ENCODE measurements at regions not wholly inside any gene's neighbourhood (a gene's known extent, or its start where the extent isn't known, plus 50 kb on each side); places are given as distances from the start of the nearest gene placed in this dataset.
"Not testable (repeated sequence)": the region's sequence is repeated elsewhere in the genome, so short reads cannot be mapped to it uniquely, and the experiment has no call there.

DNA sequence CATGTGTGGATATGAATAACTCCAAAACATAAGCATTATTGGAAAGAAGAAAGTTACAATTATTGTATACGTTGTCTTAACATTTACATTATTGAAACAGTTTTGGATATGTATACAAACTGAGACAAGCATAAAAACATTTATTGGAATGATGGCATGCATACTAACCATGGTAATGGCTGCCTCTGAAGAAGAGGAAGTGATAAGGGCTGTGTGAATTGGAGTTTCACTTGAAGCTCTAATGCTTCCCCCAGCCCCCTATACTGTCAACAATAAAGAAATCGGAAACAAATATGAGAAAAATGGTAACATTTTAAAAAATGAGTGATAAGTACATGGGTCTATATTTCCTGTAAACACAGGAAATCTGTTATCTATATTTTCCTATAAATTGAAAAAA, 367.7 kb upstream of the DPYD start:
- no peak for DNase-seq (ENCODE audit: extremely low read depth, low read depth)
- TF ChIP-seq, protein P1, sequence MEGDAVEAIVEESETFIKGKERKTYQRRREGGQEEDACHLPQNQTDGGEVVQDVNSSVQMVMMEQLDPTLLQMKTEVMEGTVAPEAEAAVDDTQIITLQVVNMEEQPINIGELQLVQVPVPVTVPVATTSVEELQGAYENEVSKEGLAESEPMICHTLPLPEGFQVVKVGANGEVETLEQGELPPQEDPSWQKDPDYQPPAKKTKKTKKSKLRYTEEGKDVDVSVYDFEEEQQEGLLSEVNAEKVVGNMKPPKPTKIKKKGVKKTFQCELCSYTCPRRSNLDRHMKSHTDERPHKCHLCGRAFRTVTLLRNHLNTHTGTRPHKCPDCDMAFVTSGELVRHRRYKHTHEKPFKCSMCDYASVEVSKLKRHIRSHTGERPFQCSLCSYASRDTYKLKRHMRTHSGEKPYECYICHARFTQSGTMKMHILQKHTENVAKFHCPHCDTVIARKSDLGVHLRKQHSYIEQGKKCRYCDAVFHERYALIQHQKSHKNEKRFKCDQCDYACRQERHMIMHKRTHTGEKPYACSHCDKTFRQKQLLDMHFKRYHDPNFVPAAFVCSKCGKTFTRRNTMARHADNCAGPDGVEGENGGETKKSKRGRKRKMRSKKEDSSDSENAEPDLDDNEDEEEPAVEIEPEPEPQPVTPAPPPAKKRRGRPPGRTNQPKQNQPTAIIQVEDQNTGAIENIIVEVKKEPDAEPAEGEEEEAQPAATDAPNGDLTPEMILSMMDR (IDR thresholded peaks at IDR 0.05; ENCODE audit: low read depth, low read length) = no peak

DNA sequence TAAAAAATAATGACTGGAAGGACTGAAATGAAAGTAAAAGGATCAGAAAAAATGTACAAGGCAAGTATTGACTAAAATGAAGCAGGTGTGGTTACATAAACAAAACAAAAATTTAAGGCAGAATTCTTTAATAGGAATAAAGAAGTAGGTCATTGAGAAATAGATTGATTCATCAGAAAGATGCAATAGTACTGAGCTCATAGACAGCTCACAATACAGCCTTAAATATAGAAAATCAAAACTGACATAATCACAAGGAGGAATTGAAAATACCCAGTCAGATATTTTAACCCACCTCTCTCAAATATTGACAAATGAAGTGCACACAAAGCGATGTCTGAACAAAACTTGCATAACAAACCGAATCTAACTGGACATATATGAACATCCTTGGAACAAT, 366.8 kb upstream of the DPYD start:
- DNase-seq (ENCODE audit: extremely low read depth, low read depth) = no peak
- TF ChIP-seq, protein P1 (IDR thresholded peaks at IDR 0.05; ENCODE audit: low read depth, low read length) = no peak

DNA sequence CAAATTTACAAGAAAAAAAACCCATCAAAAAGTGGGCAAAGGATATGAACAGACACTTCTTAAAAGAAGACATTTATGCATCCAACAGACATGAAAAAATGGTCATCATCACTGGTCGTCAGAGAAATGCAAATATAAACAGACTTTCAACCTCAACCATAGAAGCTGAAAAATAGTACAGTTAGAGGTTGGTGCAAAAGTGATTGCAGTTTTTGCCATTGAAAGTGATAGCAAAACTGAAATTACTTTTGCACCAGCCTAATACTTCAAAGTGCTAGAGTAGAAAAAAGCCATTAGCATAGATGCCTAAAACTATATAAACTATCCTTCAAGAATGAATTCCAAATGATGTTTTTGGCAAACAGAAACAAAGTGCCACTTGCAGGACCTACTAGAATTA, 365.8 kb upstream of the DPYD start:
- TF ChIP-seq, protein P1 (IDR thresholded peaks at IDR 0.05; ENCODE audit: low read depth, low read length) = no peak
- DNase-seq (ENCODE audit: extremely low read depth, low read depth) = no peak

DNA sequence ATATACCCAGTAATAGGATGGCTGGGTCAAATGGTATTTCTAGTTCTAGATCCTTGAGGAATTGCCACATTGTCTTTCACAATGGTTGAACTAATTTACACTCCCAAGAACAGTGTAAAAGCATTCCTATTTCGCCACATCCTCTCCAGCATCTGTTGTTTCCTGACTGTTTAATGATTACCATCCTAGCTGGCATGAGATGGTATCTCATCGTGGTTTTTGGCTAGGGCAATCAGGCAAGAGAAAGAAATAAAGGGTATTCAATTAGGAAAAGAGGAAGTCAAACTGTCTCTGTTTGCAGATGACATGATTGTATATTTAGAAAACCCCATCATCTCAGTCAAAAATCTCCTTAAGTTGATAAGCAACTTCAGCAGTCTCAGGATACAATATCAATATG, 364.5 kb upstream of the DPYD start:
- not testable (repeated sequence) for DNase-seq (ENCODE audit: extremely low read depth, low read depth)

DNA sequence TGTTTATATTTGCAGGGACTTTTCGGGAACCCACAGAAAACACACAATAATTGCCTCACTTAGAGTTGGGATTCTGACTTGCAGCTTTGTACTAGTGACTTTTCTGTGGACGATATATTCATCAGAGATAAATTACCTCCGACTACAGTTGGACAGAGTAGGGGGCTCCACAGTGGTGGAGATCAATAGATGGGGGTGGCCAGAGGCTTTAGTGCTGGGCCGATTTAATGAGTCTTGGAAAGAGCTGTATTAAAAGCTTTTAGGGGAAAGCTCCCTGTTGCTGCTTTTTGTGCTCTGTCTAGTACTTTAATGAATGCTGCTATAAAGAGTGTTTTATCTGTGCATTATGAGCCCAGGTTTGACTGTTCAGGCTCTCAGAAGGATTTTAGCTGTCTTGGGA, 359.2 kb upstream of the DPYD start:
- no peak for DNase-seq (ENCODE audit: extremely low read depth, low read depth)
- TF ChIP-seq, protein P1 (IDR thresholded peaks at IDR 0.05; ENCODE audit: low read depth, low read length) = no peak

DNA sequence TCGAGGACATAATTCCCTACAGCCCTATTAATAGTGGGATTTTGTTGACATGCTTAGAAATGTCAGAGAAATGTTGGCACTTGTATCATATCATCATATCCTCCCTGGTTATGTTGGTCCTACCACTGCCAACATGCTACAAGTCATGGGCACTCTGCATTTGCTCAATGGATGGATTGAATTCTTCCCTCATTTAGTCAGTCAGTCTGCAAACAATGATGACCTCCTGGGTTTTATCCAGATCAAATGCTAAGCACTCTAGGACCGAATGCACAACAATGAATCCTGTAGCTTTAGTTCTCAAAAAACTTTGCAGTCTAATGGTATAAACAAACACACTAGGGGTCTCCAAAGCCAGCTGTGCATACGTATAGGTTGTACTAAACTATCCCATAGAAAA, 357.2 kb upstream of the DPYD start:
- TF ChIP-seq, protein P1 (IDR thresholded peaks at IDR 0.05; ENCODE audit: low read depth, low read length) = no peak
- DNase-seq (ENCODE audit: extremely low read depth, low read depth) = no peak

DNA sequence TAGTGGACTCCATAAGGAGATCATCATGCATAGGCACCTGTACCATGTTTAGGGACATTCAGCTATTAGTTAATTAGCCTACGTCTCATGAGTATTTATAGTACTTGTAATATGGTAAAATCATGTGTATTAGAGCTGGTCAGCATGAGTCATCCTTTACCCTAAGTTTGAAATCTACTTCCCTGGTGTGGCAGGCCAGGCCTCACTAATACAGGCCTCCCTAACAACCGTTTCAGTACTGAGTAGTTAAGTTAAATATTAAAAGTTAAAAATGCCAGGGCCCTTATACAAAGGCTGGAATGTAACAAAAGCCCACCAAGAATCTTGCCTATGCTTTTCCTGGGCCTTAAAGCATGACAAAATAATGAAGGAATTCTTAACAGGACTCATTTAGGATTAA, 356.3 kb upstream of the DPYD start:
- no peak for DNase-seq (ENCODE audit: extremely low read depth, low read depth)
- TF ChIP-seq, protein P1 (IDR thresholded peaks at IDR 0.05; ENCODE audit: low read depth, low read length) = no peak

DNA sequence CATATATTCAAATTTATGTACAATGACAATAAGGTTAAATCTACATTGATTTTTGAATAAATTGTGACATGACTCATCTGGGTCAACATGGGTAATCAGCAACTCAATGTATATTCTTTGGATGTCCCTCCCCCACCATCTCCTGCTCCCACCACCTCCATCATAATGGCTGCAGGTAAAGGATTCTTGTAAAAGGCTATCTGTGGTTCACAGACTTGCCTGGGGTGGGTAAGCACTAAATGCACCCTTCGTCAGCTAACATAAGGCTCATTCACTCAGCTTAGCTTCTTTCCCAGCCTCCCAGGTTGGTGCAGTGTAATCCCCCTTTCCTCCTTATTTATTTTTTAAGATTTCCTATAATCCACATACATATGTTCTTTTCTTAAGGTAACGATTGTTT, 355.7 kb upstream of the DPYD start:
- DNase-seq (ENCODE audit: extremely low read depth, low read depth) = no peak
- TF ChIP-seq, protein P1 (IDR thresholded peaks at IDR 0.05; ENCODE audit: low read depth, low read length) = no peak
